Neural progenitor cell (in vitro differentiated cells): ENCODE measurements at regions not wholly inside any gene's neighbourhood (a gene's known extent, or its start where the extent isn't known, plus 50 kb on each side); places are given as distances from the start of the nearest gene placed in this dataset.
A peak's percentile ranks its signal among the peaks of the same experiment; 100 is the strongest.
"Not testable (repeated sequence)": the region's sequence is repeated elsewhere in the genome, so short reads cannot be mapped to it uniquely, and the experiment has no call there.

ENCODE experiments used
- DNase-seq: peaks from one replicate; pipeline ENCODE4 v3.0.0-alpha.2; 2016; ENCODE audit warnings: low spot score
- H2AFZ ChIP-seq: fragments of 200-600 bp; sonication (generic); replicated peaks from 2 replicates; pipeline ENCODE4 v1.6.1; 2016; ENCODE audit warnings: antibody characterized with exemption
- H3F3A ChIP-seq: fragments of 200-600 bp; sonication (generic); 2 replicates; pipeline ENCODE4 v1.6.1; 2016; ENCODE audit warnings: antibody characterized with exemption, low read depth
- H3K27ac ChIP-seq: fragments of 200-600 bp; sonication (generic); 2 replicates; pipeline ENCODE4 v1.5.1; 2016; ENCODE audit warnings: mild to moderate bottlenecking
- H3K27me3 ChIP-seq: fragments of 200-600 bp; sonication (generic); 2 replicates; pipeline ENCODE4 v1.6.1; 2016; ENCODE audit warnings: mild to moderate bottlenecking, moderate library complexity
- H3K36me3 ChIP-seq: fragments of 200-600 bp; sonication (generic); 2 replicates; pipeline ENCODE4 v1.5.1; 2016
- H3K4me1 ChIP-seq: fragments of 200-600 bp; sonication (generic); 2 replicates; pipeline ENCODE4 v1.6.1; 2016; ENCODE audit warnings: mixed run types
- H3K4me2 ChIP-seq: fragments of 200-600 bp; sonication (generic); 2 replicates; pipeline ENCODE4 v1.6.1; 2016
- H3K4me3 ChIP-seq: fragments of 200-600 bp; sonication (generic); 2 replicates; pipeline ENCODE4 v1.5.1; 2016
- H3K79me2 ChIP-seq: fragments of 200-600 bp; sonication (generic); 2 replicates; pipeline ENCODE4 v1.6.1; 2016; ENCODE audit warnings: low read depth
- H3K9ac ChIP-seq: fragments of 200-600 bp; sonication (generic); 2 replicates; pipeline ENCODE4 v1.6.1; 2016
- H3K9me3 ChIP-seq: fragments of 200-600 bp; sonication (generic); 2 replicates; pipeline ENCODE4 v1.5.1; 2016; ENCODE audit warnings: low read depth
- H4K20me1 ChIP-seq: fragments of 200-600 bp; sonication (generic); 2 replicates; pipeline ENCODE4 v1.6.1; 2016; ENCODE audit warnings: low read depth
- H3K27ac Mint-ChIP-seq: 3 replicates; pipeline ENCODE4 v1.8.0; 2021; ENCODE audit warnings: mixed read lengths
- H3K27me3 Mint-ChIP-seq: 2 replicates; pipeline ENCODE4 v1.8.0; 2022; ENCODE audit warnings: low read depth, mild to moderate bottlenecking, inconsistent platforms, moderate library complexity, mixed read lengths; ENCODE audit not compliant: insufficient read depth
- H3K36me3 Mint-ChIP-seq: 3 replicates; pipeline ENCODE4 v1.8.0; 2021; ENCODE audit warnings: mixed read lengths
- H3K4me1 Mint-ChIP-seq: 3 replicates; pipeline ENCODE4 v1.8.0; 2021; ENCODE audit warnings: mixed read lengths
- H3K4me3 Mint-ChIP-seq: 3 replicates; pipeline ENCODE4 v1.8.0; 2021; ENCODE audit warnings: mild to moderate bottlenecking, moderate library complexity, mixed read lengths
- H3K9me3 Mint-ChIP-seq: 3 replicates; pipeline ENCODE4 v1.8.0; 2020; ENCODE audit warnings: mixed read lengths
- EZH2 ChIP-seq: fragments of 200-600 bp; sonication (generic); IDR thresholded peaks from 2 replicates; pipeline ENCODE4 v1.6.1; 2017; ENCODE audit warnings: antibody characterized with exemption, mild to moderate bottlenecking, moderate library complexity
- EZH2phosphoT487 ChIP-seq: fragments of 200-600 bp; sonication (generic); IDR thresholded peaks from 2 replicates; pipeline ENCODE4 v1.6.1; 2017; ENCODE audit warnings: antibody characterized with exemption
- TF ChIP-seq, protein P1 (sequence below): fragments of 200-600 bp; sonication (generic); IDR thresholded peaks from 2 replicates; pipeline ENCODE4 v1.5.1; 2017; ENCODE audit warnings: antibody characterized with exemption, mild to moderate bottlenecking

GRCh38 chr11:128036556-128037093 lies 550.7 kb downstream of the ETS1 start:
- Mint-ChIP-seq H3K27me3 (peaks cover 4% of the 10 kb centered on the region), H3K36me3 (no peaks in the 10 kb centered on the region), H3K9me3 (peaks cover 4% of the 10 kb centered on the region), H3K27ac (no peak overlapping the region), H3K4me1 (peaks cover 7% of the 10 kb centered on the region), H3K4me3 (no peak overlapping the region)
- Histone ChIP-seq H3K9me3 (no peaks in the 10 kb centered on the region), H3F3A (no peaks in the 10 kb centered on the region), H3K4me1 (no peaks in the 10 kb centered on the region), H4K20me1 (no peaks in the 10 kb centered on the region), H3K27me3 (no peaks in the 10 kb centered on the region), H3K79me2 (no peaks in the 10 kb centered on the region), H3K27ac (no peak overlapping the region), H3K4me3 (no peak overlapping the region), H3K4me2 (no peak overlapping the region), H2AFZ (no peak overlapping the region), H3K9ac (no peak overlapping the region), H3K36me3 (no peaks in the 10 kb centered on the region)
- TF ChIP-seq EZH2 (no peak), EZH2phosphoT487 (no peak)
- TF ChIP-seq, protein P1, sequence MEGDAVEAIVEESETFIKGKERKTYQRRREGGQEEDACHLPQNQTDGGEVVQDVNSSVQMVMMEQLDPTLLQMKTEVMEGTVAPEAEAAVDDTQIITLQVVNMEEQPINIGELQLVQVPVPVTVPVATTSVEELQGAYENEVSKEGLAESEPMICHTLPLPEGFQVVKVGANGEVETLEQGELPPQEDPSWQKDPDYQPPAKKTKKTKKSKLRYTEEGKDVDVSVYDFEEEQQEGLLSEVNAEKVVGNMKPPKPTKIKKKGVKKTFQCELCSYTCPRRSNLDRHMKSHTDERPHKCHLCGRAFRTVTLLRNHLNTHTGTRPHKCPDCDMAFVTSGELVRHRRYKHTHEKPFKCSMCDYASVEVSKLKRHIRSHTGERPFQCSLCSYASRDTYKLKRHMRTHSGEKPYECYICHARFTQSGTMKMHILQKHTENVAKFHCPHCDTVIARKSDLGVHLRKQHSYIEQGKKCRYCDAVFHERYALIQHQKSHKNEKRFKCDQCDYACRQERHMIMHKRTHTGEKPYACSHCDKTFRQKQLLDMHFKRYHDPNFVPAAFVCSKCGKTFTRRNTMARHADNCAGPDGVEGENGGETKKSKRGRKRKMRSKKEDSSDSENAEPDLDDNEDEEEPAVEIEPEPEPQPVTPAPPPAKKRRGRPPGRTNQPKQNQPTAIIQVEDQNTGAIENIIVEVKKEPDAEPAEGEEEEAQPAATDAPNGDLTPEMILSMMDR = no peak
- no peak for DNase-seq

GRCh38 chr11:128036006-128036405 lies 551.4 kb downstream of the ETS1 start:
- peaks cover 10% of the 10 kb centered on the region for H3K4me1 Mint-ChIP-seq
- H3K79me2 ChIP-seq = no peaks in the 10 kb centered on the region
- H3K36me3 ChIP-seq = no peaks in the 10 kb centered on the region
- no peak overlapping the region for H3K9ac ChIP-seq
- TF ChIP-seq EZH2phosphoT487 (no peak), EZH2 (no peak)
- TF ChIP-seq, protein P1 = no peak
- H4K20me1 ChIP-seq = no peaks in the 10 kb centered on the region
- H3F3A ChIP-seq = no peaks in the 10 kb centered on the region
- no peaks in the 10 kb centered on the region for H3K27me3 ChIP-seq
- no peak overlapping the region for H3K4me3 Mint-ChIP-seq
- no peak for DNase-seq
- H3K27ac ChIP-seq = no peak overlapping the region
- H3K36me3 Mint-ChIP-seq = no peaks in the 10 kb centered on the region
- no peak overlapping the region for H3K27ac Mint-ChIP-seq
- no peaks in the 10 kb centered on the region for H3K4me1 ChIP-seq
- no peak overlapping the region for H3K4me3 ChIP-seq
- H3K9me3 Mint-ChIP-seq = peaks cover 4% of the 10 kb centered on the region
- H2AFZ ChIP-seq = no peak overlapping the region
- H3K4me2 ChIP-seq = no peak overlapping the region
- H3K9me3 ChIP-seq = no peaks in the 10 kb centered on the region
- H3K27me3 Mint-ChIP-seq = peaks cover 4% of the 10 kb centered on the region

DNA sequence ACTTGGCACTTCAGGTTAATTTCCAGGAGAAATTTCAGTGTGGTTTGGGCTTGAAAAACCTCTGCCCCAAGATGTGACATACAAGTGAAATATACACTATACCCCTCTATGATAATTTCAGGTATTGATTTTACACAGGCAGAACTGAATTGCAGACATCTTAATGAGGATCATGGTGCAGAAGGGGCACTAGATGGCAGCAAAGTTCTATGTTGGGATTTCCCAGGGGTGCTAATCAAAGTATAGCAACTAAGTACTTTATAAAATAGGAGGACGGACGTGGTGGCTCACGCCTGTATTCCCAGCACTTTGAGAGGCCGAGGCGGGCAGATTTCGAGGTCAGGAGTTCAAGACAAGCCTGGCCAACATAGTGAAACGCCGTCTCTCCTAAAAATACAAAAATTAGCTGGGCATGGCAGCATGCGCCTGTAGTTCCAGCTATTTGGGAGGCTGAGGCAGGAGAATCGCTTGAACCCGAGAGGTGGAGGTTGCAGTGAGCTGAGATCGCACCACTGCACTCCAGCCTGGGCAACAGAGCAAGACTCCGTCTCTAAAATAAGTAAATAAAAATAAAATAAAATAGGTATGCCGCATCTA lies 555.7 kb downstream of the ETS1 start:
- H3K4me3 Mint-ChIP-seq, H3K9me3 Mint-ChIP-seq, H3K79me2 ChIP-seq, H3K27ac Mint-ChIP-seq, H3K4me1 ChIP-seq, H3K4me2 ChIP-seq, H3K36me3 Mint-ChIP-seq, H3K9me3 ChIP-seq, H2AFZ ChIP-seq, H3K27me3 ChIP-seq, H3K36me3 ChIP-seq, H4K20me1 ChIP-seq, H3K4me3 ChIP-seq, H3F3A ChIP-seq, H3K9ac ChIP-seq, H3K27ac ChIP-seq, H3K27me3 Mint-ChIP-seq: not testable (repeated sequence)
- H3K4me1 Mint-ChIP-seq = peaks cover 17% of the 10 kb centered on the region
- TF ChIP-seq, protein P1 = peak; percentile 85
- DNase-seq = peak; percentile 74
